HPDE6-E6E7 (cell line): ENCODE measurements at regions not wholly inside any gene's neighbourhood (a gene's known extent, or its start where the extent isn't known, plus 50 kb on each side); places are given as distances from the start of the nearest gene placed in this dataset.
A peak's percentile ranks its signal among the peaks of the same experiment; 100 is the strongest.
"Not testable (repeated sequence)": the region's sequence is repeated elsewhere in the genome, so short reads cannot be mapped to it uniquely, and the experiment has no call there.

ENCODE experiments used
- DNase-seq: peaks from one replicate; pipeline ENCODE4 v3.0.0; 2011; ENCODE audit warnings: missing footprints; ENCODE audit errors: extremely low spot score

- not testable (repeated sequence) for DNase-seq
These were observed 51.9 kb downstream of the DIPK2A start for GRCh38 chr3:144023543-144023942.

GRCh38 chr3:144028798-144029411, 57.3 kb downstream of the DIPK2A start:
- no peak for DNase-seq

GRCh38 chr3:144029769-144030168, 58.1 kb downstream of the DIPK2A start:
- DNase-seq = no peak

- no peak for DNase-seq
These were observed 60.3 kb downstream of the DIPK2A start for GRCh38 chr3:144031938-144032337.

- no peak for DNase-seq
These were observed 61.1 kb downstream of the DIPK2A start for GRCh38 chr3:144032531-144033239.

- DNase-seq = no peak
These were observed 61.6 kb downstream of the DIPK2A start for GRCh38 chr3:144033240-144033589.

- DNase-seq = no peak
These were observed 62.2 kb downstream of the DIPK2A start for GRCh38 chr3:144033863-144034262.

- no peak for DNase-seq
These were observed 63.2 kb downstream of the DIPK2A start for GRCh38 chr3:144034715-144035290.

GRCh38 chr3:144036498-144036897, 64.9 kb downstream of the DIPK2A start:
- DNase-seq = no peak

GRCh38 chr3:144039661-144040060, 68.0 kb downstream of the DIPK2A start:
- DNase-seq = peak; percentile 15

GRCh38 chr3:144041960-144042556, 70.4 kb downstream of the DIPK2A start:
- DNase-seq = no peak

- DNase-seq = no peak
These were observed 74.1 kb downstream of the DIPK2A start for GRCh38 chr3:144045766-144046165.

- no peak for DNase-seq
These were observed 77.8 kb downstream of the DIPK2A start for GRCh38 chr3:144049374-144049773.

- DNase-seq = no peak
These were observed 79.6 kb downstream of the DIPK2A start for GRCh38 chr3:144051211-144051610.

- no peak for DNase-seq
These were observed 80.7 kb downstream of the DIPK2A start for GRCh38 chr3:144052275-144052674.

GRCh38 chr3:144053121-144053520, 81.5 kb downstream of the DIPK2A start:
- peak; percentile 29 for DNase-seq

GRCh38 chr3:144054766-144055165, 83.1 kb downstream of the DIPK2A start:
- DNase-seq = no peak

GRCh38 chr3:144055604-144056003, 84.0 kb downstream of the DIPK2A start:
- DNase-seq = no peak

- no peak for DNase-seq
These were observed 87.1 kb downstream of the DIPK2A start for GRCh38 chr3:144058713-144059112.

- no peak for DNase-seq
These were observed 87.9 kb downstream of the DIPK2A start for GRCh38 chr3:144059481-144059880.

GRCh38 chr3:144060881-144061280, 89.3 kb downstream of the DIPK2A start:
- DNase-seq = no peak

GRCh38 chr3:144063306-144063705, 91.7 kb downstream of the DIPK2A start:
- DNase-seq = no peak

- DNase-seq = no peak
These were observed 95.4 kb downstream of the DIPK2A start for GRCh38 chr3:144067059-144067458.
